CD4-positive, alpha-beta memory T cell (primary cell): ENCODE measurements at regions not wholly inside any gene's neighbourhood (a gene's known extent, or its start where the extent isn't known, plus 50 kb on each side); places are given as distances from the start of the nearest gene placed in this dataset.

Source experiments
- CTCF ChIA-PET: fragments of 350-600 bp; sonication (Branson Sonifier 250); formaldehyde crosslinking; loops from one replicate; lab custom pipeline; 2021; ENCODE audit warnings: inconsistent platforms; ENCODE audit not compliant: partially characterized antibody; lab: Charles Lee
- POLR2A ChIA-PET: fragments of 350-600 bp; sonication (Branson Sonifier 250); formaldehyde crosslinking; loops from one replicate; lab custom pipeline; 2021; ENCODE audit not compliant: partially characterized antibody; lab: Charles Lee
- DNase-seq, 5 donors: peaks; one replicate each; pipeline versions ENCODE4 v3.0.0 to v3.0.0-alpha.2; 2020 to 2022; ENCODE audit warnings: mixed read lengths in 1 of 5
- H3K27ac ChIP-seq: one replicate; pipeline ENCODE4 v1.7.0; 2013; ENCODE audit warnings: low read depth, low read length
- H3K27me3 ChIP-seq: 2 replicates; pipeline ENCODE4 v1.7.0; 2013; ENCODE audit warnings: mild to moderate bottlenecking, low read length, moderate library complexity; ENCODE audit not compliant: insufficient read depth
- H3K36me3 ChIP-seq: 2 replicates; pipeline ENCODE4 v1.7.0; 2013; ENCODE audit warnings: mild to moderate bottlenecking, low read length, moderate library complexity; ENCODE audit not compliant: insufficient read depth
- H3K4me1 ChIP-seq: 2 replicates; pipeline ENCODE4 v1.7.0; 2013; ENCODE audit warnings: mild to moderate bottlenecking, low read length, moderate library complexity; ENCODE audit not compliant: insufficient read depth
- H3K4me3 ChIP-seq, 2 donors: one replicate each; pipeline ENCODE4 v1.7.0; 2013; ENCODE audit warnings: low read length in 2 of 2, mild to moderate bottlenecking in 1 of 2
- H3K9me3 ChIP-seq, 2 donors: one replicate each; pipeline ENCODE4 v1.7.0; 2013; ENCODE audit warnings: low read length in 2 of 2, control low read depth in 1 of 2; ENCODE audit not compliant: control insufficient read depth in 1 of 2
- H3K27ac Mint-ChIP-seq, 7 donors: one replicate each; pipeline ENCODE4 v1.8.0; 2020 to 2021; ENCODE audit warnings: mixed read lengths in 7 of 7, mild to moderate bottlenecking in 6 of 7, inconsistent platforms in 3 of 7, moderate library complexity in 3 of 7
- H3K27me3 Mint-ChIP-seq, 2 donors: one replicate each; pipeline ENCODE4 v1.8.0; 2020 to 2021; ENCODE audit warnings: mixed read lengths in 2 of 2
- H3K36me3 Mint-ChIP-seq, 2 donors: one replicate each; pipeline ENCODE4 v1.8.0; 2020 to 2021; ENCODE audit warnings: mixed read lengths in 2 of 2, inconsistent platforms in 1 of 2, mild to moderate bottlenecking in 1 of 2
- H3K4me1 Mint-ChIP-seq, 4 donors: one replicate each; pipeline ENCODE4 v1.8.0; 2020 to 2021; ENCODE audit warnings: mixed read lengths in 4 of 4, mild to moderate bottlenecking in 1 of 4
- H3K4me3 Mint-ChIP-seq, 8 donors: one replicate each; pipeline ENCODE4 v1.8.0; 2020 to 2021; ENCODE audit warnings: mixed read lengths in 8 of 8, mild to moderate bottlenecking in 7 of 8, moderate library complexity in 6 of 8, inconsistent platforms in 3 of 8
- H3K9me3 Mint-ChIP-seq, 8 donors: one replicate each; pipeline ENCODE4 v1.8.0; 2020 to 2021; ENCODE audit warnings: mixed read lengths in 8 of 8, mild to moderate bottlenecking in 5 of 8, inconsistent platforms in 3 of 8, moderate library complexity in 1 of 8
- intact Hi-C: fragments of 100-400 bp; cut with micrococcal nuclease; formaldehyde crosslinking; loops from one replicate; pipeline ENCODE4 v1.15.1; 2023

DNA sequence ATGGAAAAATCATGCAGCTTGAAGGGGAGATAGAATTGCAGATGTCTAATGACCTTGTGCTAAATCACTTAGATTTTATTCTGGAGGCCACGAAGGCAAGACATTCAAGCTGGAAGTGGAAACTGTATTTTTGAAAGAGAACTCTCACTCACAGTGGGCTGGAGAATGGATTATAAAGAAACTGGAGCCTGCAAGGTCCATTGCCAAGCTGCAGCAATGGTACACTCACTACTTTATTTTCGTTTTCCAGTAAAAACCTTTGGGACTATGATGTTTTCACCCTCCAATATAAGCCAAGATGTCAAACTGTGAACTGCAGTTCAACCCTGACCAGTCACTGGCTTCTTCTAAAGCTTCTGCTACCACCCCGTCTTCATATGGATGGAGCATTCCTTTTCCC is 62.0 kb downstream of the SKIDA1 start:
- H3K27me3 ChIP-seq, result no peaks in the 10 kb centered on the region
- Mint-ChIP-seq H3K36me3 (no peaks in the 10 kb centered on the region), H3K27me3 (peaks cover 4 to 5% of the 10 kb centered on the region in 2 donors), H3K4me1 (no peaks in the 10 kb centered on the region), H3K9me3 (peaks cover 0 to 4% (median 0%) of the 10 kb centered on the region in 8 donors), H3K4me3 (no peak overlapping the region), H3K27ac (no peak overlapping the region)
- no peak overlapping the region for H3K27ac ChIP-seq
- H3K9me3 ChIP-seq, result no peaks in the 10 kb centered on the region
- ChIA-PET CTCF (no interaction called here), POLR2A (no interaction called here)
- no peaks in the 10 kb centered on the region for H3K4me1 ChIP-seq
- intact Hi-C loops, result no loop called here
- H3K4me3 ChIP-seq, result no peak overlapping the region
- DNase-seq, result no peak
- H3K36me3 ChIP-seq, result no peaks in the 10 kb centered on the region

DNA sequence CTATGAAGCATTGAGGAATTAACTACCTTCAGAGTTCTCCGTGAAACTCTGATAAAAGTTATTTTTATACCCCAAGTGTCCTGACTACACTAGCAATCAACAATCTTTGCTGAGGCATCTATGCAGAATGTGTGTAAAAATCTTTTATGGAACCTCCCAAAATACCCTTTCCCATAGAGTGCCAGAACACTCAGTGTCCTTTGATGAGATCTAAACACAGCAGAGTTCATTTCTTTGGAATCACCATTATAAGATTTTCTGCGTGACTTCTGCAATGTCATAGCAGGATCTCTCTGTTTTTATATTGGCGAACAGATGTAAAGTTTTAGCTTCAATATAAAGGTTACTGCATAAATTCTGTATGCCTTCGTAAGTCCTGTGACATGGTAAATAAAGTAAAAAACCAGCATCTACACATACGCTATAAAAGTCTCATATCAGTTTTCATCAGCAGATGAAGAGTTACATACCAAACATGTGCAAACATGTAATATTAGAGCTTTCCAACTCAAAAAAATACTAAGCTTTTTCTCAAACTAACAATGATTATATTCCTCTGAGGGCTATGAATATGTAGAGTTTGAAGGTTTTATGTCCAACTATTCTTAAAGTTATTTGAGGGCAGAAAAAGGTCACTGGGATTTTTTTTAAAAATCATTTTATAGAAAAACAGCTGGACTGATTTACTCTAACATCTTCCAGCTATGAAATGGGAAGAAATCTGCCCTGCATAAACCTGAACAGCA is 67.2 kb downstream of the SKIDA1 start:
- intact Hi-C loops, result no loop called here
- Mint-ChIP-seq H3K9me3 (peaks cover 0 to 9% (median 0%) of the 10 kb centered on the region in 8 donors), H3K27me3 (peaks cover 4 to 9% of the 10 kb centered on the region in 2 donors), H3K4me3 (no peak overlapping the region), H3K4me1 (no peaks in the 10 kb centered on the region), H3K36me3 (no peaks in the 10 kb centered on the region), H3K27ac (no peak overlapping the region)
- H3K36me3 ChIP-seq, result no peaks in the 10 kb centered on the region
- no peaks in the 10 kb centered on the region for H3K27me3 ChIP-seq
- no peak for DNase-seq
- H3K4me1 ChIP-seq, result no peaks in the 10 kb centered on the region
- CTCF ChIA-PET, result no interaction called here
- no peaks in the 10 kb centered on the region for H3K9me3 ChIP-seq
- no peak overlapping the region for H3K4me3 ChIP-seq
- POLR2A ChIA-PET, result no interaction called here
- no peak overlapping the region for H3K27ac ChIP-seq

DNA sequence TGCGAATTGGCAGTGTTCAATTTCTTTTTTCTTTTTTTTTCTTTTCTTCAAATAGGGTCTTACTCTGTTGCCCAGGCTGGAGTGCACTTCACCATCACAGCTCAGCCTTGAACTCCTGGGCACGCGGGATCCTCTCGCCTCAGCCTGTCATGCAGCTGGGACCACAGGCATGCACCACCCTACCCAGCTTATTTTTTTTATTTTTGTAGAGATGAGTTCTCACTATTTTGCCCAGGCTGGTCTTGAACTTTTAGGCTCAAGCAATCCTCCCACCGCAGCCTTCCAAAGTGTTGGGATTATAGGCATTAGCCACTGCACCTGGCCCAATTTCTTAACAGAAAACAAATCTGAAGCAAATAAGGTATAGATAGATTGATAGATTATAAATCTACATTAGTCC is 69.3 kb downstream of the SKIDA1 start:
- Mint-ChIP-seq H3K9me3 (peaks cover 0 to 9% (median 0%) of the 10 kb centered on the region in 8 donors), H3K27me3 (peaks cover 7 to 9% of the 10 kb centered on the region in 2 donors), H3K4me3 (no peak overlapping the region), H3K4me1 (no peaks in the 10 kb centered on the region), H3K36me3 (no peaks in the 10 kb centered on the region), H3K27ac (no peak overlapping the region)
- H3K9me3 ChIP-seq, result no peaks in the 10 kb centered on the region
- H3K36me3 ChIP-seq, result no peaks in the 10 kb centered on the region
- H3K27ac ChIP-seq, result no peak overlapping the region
- ChIA-PET POLR2A (no interaction called here), CTCF (no interaction called here)
- no peaks in the 10 kb centered on the region for H3K4me1 ChIP-seq
- no peaks in the 10 kb centered on the region for H3K27me3 ChIP-seq
- no peak for DNase-seq
- H3K4me3 ChIP-seq, result no peak overlapping the region
- intact Hi-C loops, result no loop called here

DNA sequence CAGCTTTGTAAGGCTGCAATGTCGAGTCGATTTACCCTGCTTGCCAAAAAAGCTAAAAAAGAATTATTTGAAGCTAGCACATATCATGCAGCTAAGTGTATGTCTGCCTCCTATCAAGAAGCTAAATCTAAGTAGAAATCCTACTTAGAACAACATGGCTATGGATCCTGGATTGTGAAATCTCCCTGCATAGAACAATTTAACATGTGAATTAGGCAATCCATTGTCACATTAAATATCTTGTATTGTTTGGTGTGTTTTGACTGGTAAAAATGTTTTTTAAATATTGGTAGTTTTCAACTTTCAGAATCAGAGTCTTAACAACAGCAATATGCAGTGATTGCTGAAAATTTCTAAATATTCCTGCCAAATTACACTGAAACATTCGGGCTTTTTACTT is 73.3 kb downstream of the SKIDA1 start:
- DNase-seq, result no peak
- Mint-ChIP-seq H3K36me3 (peaks cover 0 to 5% of the 10 kb centered on the region in 2 donors), H3K9me3 (peaks cover 0 to 9% (median 5%) of the 10 kb centered on the region in 8 donors), H3K27me3 (peaks cover 4 to 9% of the 10 kb centered on the region in 2 donors), H3K4me1 (no peaks in the 10 kb centered on the region), H3K4me3 (no peak overlapping the region), H3K27ac (no peak overlapping the region)
- Histone ChIP-seq H3K9me3 (no peaks in the 10 kb centered on the region), H3K4me1 (no peaks in the 10 kb centered on the region), H3K27me3 (no peaks in the 10 kb centered on the region), H3K36me3 (no peaks in the 10 kb centered on the region), H3K27ac (no peak overlapping the region), H3K4me3 (no peak overlapping the region)
- POLR2A ChIA-PET, result no interaction called here
- intact Hi-C loops, result no loop called here
- CTCF ChIA-PET, result no interaction called here

DNA sequence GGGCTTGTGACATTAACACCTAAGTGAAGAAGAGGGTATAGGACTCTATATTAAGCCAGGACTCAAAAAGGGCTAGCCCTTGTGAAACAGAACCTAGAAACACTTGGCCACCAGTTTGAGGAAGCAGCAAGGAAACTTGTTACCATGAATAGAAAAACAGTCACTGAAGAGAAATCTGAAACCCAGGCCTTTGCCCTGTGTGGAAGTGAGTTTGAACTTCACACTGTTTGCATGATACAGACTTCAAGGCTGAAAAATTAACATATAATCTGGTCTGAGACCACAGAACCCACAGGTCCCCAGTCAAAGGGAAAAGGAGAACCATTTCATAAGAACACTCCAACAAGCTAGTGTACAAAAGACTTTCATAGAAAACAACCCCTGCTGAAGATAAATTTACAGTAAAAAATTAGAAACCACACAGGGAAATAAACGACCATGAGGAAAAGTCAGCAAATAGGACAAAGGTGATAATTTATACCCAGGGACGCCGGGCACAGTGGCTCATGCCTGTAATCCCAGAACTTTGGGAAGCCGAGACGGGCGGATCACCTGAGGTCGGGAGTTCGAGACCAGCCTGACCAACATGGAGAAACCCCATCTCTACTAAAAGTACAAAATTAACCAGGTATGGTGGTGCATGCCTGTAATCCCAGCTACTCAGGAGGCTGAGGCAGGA is 76.1 kb downstream of the SKIDA1 start:
- intact Hi-C loops, result no loop called here
- Mint-ChIP-seq H3K4me1 (no peaks in the 10 kb centered on the region), H3K9me3 (peaks cover 0 to 7% (median 4%) of the 10 kb centered on the region in 8 donors), H3K36me3 (peaks cover 0 to 5% of the 10 kb centered on the region in 2 donors), H3K27ac (no peak overlapping the region), H3K27me3 (peaks cover 2 to 9% of the 10 kb centered on the region in 2 donors), H3K4me3 (no peak overlapping the region)
- H3K27ac ChIP-seq, result no peak overlapping the region
- no peaks in the 10 kb centered on the region for H3K4me1 ChIP-seq
- ChIA-PET CTCF (no interaction called here), POLR2A (no interaction called here)
- no peaks in the 10 kb centered on the region for H3K9me3 ChIP-seq
- no peak overlapping the region for H3K4me3 ChIP-seq
- no peak for DNase-seq
- no peaks in the 10 kb centered on the region for H3K27me3 ChIP-seq
- H3K36me3 ChIP-seq, result no peaks in the 10 kb centered on the region

DNA sequence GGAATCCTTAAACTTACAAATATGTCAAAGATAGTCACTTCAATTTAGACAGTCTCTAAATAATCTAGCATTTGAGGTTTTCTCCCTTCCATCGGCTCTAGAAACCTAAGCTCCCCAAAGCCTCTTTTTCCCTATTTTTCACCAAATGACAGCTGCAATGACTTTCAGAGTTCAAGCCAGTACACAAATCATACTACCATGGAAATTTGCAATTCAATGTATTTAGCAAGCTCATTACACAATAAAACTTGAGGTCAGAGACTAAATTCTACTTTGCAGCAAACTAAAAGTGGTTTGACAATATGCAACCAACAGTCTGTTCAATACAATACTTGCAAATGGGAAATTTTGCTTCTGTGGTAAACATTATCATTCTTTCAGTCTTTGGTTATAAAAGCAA is 80.3 kb downstream of the SKIDA1 start:
- H3K27me3 ChIP-seq, result no peaks in the 10 kb centered on the region
- H3K4me1 ChIP-seq, result no peaks in the 10 kb centered on the region
- ChIA-PET POLR2A (no interaction called here), CTCF (no interaction called here)
- no peak overlapping the region for H3K4me3 ChIP-seq
- Mint-ChIP-seq H3K27me3 (peaks cover 0 to 5% of the 10 kb centered on the region in 2 donors), H3K9me3 (peaks cover 0 to 7% (median 4%) of the 10 kb centered on the region in 8 donors), H3K27ac (no peak overlapping the region), H3K4me3 (no peak overlapping the region), H3K4me1 (no peaks in the 10 kb centered on the region), H3K36me3 (peaks cover 0 to 5% of the 10 kb centered on the region in 2 donors)
- H3K9me3 ChIP-seq, result no peaks in the 10 kb centered on the region
- H3K36me3 ChIP-seq, result no peaks in the 10 kb centered on the region
- intact Hi-C loops, result no loop called here
- no peak overlapping the region for H3K27ac ChIP-seq
- DNase-seq, result no peak

GRCh38 chr10:21441625-21442024 is 83.9 kb downstream of the SKIDA1 start:
- ChIA-PET POLR2A (no interaction called here), CTCF (no interaction called here)
- intact Hi-C loops, result no loop called here
- no peak for DNase-seq
- Histone ChIP-seq H3K4me1 (no peaks in the 10 kb centered on the region), H3K27ac (no peak overlapping the region), H3K9me3 (no peaks in the 10 kb centered on the region), H3K27me3 (no peaks in the 10 kb centered on the region), H3K4me3 (no peak overlapping the region), H3K36me3 (no peaks in the 10 kb centered on the region)
- H3K9me3 Mint-ChIP-seq, result no peaks in the 10 kb centered on the region
- H3K27me3 Mint-ChIP-seq, result no peaks in the 10 kb centered on the region
- H3K4me3 Mint-ChIP-seq, result no peak overlapping the region
- no peak overlapping the region for H3K27ac Mint-ChIP-seq
- H3K4me1 Mint-ChIP-seq, result no peaks in the 10 kb centered on the region
- no peaks in the 10 kb centered on the region for H3K36me3 Mint-ChIP-seq
